HT1080 (cell line): ENCODE measurements at regions not wholly inside any gene's neighbourhood (a gene's known extent, or its start where the extent isn't known, plus 50 kb on each side); places are given as distances from the start of the nearest gene placed in this dataset.

Source experiments
- DNase-seq: peaks from one replicate; pipeline ENCODE4 v3.0.0-alpha.2; 2015; ENCODE audit warnings: low read depth

DNA sequence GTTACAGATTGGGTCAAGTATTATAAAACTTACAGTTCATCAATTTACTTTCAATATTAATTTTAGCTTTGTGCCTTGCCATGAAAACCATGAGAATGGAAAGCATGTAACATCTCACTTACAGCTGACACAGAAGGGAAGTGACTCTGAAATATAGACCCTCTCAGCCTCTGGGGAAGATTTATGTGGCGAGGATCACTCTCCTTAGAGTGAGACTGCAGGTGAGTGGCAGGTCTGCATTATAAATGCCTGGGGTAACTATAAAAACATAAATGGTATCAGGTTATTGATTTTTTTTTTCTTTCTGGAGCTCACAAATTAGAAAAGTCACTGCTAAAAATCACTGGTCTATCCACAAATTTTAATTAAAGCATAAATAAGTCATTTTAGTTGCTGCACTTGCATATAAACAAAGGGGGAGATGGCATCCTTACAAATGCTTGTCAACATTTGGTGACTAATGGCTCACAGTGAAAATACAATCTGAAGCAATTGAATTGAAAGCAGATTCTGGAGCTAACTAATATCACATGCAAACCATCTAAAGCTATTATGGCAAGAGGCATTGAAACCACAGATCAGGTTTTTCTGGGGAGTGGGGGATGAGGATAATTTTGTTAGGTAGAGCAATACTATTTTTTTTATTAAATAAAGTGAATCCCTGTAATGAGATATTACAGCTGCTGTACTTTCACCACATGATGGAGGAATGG lies 200.9 kb downstream of the TM2D1 start:
- DNase-seq, result no peak

GRCh38 chr1:61523229-61523628 lies 201.7 kb downstream of the TM2D1 start:
- DNase-seq, result no peak

GRCh38 chr1:61520401-61520800 lies 204.5 kb downstream of the TM2D1 start:
- no peak for DNase-seq

DNA sequence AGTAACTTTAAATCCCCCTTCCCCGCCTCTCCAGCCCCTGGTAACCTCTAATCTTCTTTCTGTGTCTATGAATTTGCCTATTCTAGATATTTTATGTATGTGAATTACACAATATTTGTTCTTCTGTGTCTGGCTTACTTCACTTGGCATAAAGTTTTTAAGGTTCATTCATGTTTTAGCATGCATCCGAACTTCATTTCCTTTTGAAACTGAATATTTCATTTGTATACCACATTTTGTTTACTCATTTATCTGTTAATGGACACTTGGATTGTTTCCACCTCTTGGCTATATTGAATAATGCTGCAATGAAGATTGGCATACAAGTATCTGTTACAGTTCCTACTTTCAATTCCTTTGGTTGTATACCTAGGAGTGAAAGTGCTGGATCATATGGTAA lies 205.3 kb downstream of the TM2D1 start:
- DNase-seq, result no peak

DNA sequence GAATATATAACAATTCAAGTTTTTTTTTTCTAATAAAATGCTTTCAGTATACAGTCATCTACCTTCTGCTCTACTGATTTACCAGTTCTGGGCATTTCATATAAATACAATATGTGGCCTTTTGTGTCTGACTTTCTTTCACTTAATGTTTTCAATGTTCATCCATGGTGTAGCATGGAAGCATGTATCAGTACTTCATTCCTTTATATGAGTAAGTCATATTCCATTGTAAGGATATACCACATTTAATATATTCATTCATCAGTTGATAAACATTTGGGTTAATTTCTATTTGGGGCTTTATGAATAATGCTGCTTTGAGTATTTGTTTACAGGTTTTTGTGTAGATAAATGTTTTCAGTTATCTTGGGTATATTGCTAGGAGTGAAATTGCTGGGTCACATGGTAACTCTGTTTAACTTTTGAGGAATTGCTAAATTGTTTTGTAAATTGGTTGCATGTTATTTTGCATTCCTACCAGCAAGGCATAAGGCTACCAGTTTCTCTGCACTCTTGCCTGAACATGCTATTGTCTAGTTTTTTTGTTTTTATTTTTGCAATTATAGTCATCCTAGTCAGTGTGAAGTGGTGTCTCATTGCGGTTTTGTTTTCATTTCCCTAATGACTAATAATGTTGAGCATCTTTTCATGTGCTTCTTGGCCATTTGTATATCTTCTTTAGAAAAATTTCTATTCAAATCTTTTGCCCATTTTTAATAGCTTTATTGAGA lies 206.1 kb downstream of the TM2D1 start:
- DNase-seq, result no peak

DNA sequence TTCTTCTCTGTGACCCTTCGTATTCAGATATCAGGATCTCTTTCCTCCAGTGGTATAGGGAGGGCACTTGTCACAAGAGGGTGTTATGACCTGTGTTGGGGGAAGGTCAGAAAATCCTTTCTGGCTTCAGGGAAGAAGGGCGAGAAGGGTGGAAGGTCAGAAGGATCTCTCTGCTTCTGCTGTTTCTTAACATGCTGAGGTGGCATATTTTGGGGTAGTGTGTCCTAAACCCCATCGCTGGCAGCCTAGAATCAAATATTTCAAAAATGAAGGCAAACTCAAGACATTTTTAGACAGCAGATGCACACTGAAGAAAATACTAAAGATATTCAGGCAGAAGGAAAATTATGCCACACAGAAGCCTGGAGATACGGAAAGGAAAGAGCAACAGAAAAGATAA lies 207.6 kb downstream of the TM2D1 start:
- DNase-seq, result no peak

- DNase-seq, result no peak
Measured at GRCh38 chr1:61515096-61515495, 209.8 kb downstream of the TM2D1 start.
